CD4-positive, alpha-beta T cell (primary cell): ENCODE measurements at regions not wholly inside any gene's neighbourhood (a gene's known extent, or its start where the extent isn't known, plus 50 kb on each side); places are given as distances from the start of the nearest gene placed in this dataset.

Experiments
- ATAC-seq: fragments of 200-7000 bp; cut with Tn5 transposase; one replicate; pipeline ENCODE4 v1.10.0; 2022; ENCODE audit warnings: mild to moderate bottlenecking; ENCODE audit not compliant: poor library complexity
- CTCF ChIA-PET: fragments of 350-600 bp; sonication (Branson Sonifier 250); formaldehyde crosslinking; loops from one replicate; lab custom pipeline; 2021; ENCODE audit warnings: antibody characterized with exemption, inconsistent platforms; lab: Charles Lee
- POLR2A ChIA-PET: fragments of 350-600 bp; sonication (Branson Sonifier 250); formaldehyde crosslinking; loops from one replicate; lab custom pipeline; 2021; ENCODE audit warnings: antibody characterized with exemption, inconsistent platforms; lab: Charles Lee
- DNase-seq, 14 experiments: peaks; one replicate each; pipeline ENCODE4 v3.0.0-alpha.2; 2013 to 2020; ENCODE audit warnings: mixed read lengths in 2 of 14
- H3K27ac ChIP-seq, 2 donors: one replicate each; pipeline versions ENCODE4 v1.5.1 to v1.7.0; 2013; ENCODE audit warnings: low read length in 2 of 2, low read depth in 1 of 2, mild to moderate bottlenecking in 1 of 2
- H3K27me3 ChIP-seq, 2 experiments: 1 replicate in 1 of 2; 2 replicates in 1 of 2; pipeline versions ENCODE4 v1.6.1 to v1.7.0; 2013; ENCODE audit warnings: low read length in 2 of 2, control low read depth in 1 of 2, mild to moderate bottlenecking in 1 of 2, moderate library complexity in 1 of 2; ENCODE audit not compliant: insufficient read depth in 2 of 2, control insufficient read depth in 1 of 2
- H3K36me3 ChIP-seq: one replicate; pipeline ENCODE4 v1.6.1; 2013; ENCODE audit warnings: low read length, control low read depth; ENCODE audit not compliant: insufficient read depth
- H3K4me1 ChIP-seq: one replicate; pipeline ENCODE4 v1.6.1; 2013; ENCODE audit warnings: low read length, control low read depth; ENCODE audit not compliant: insufficient read depth
- H3K4me3 ChIP-seq: one replicate; pipeline ENCODE4 v1.5.1; 2013; ENCODE audit warnings: mild to moderate bottlenecking, low read length, moderate library complexity
- H3K9me3 ChIP-seq, 2 experiments: 1 replicate in 1 of 2; 2 replicates in 1 of 2; pipeline versions ENCODE4 v1.6.1 to v1.7.0; 2013; ENCODE audit warnings: low read length in 2 of 2, mild to moderate bottlenecking in 2 of 2, control low read depth in 1 of 2, moderate library complexity in 1 of 2; ENCODE audit not compliant: control insufficient read depth in 1 of 2, insufficient read depth in 1 of 2
- H3K27ac Mint-ChIP-seq: one replicate; pipeline ENCODE4 v1.8.0; 2020; ENCODE audit warnings: mixed read lengths
- H3K27me3 Mint-ChIP-seq: one replicate; pipeline ENCODE4 v1.8.0; 2021; ENCODE audit warnings: mixed read lengths
- H3K36me3 Mint-ChIP-seq: one replicate; pipeline ENCODE4 v1.8.0; 2021; ENCODE audit warnings: low read depth, mixed read lengths
- H3K4me1 Mint-ChIP-seq: one replicate; pipeline ENCODE4 v1.8.0; 2021; ENCODE audit warnings: low read depth, mixed read lengths
- H3K4me3 Mint-ChIP-seq: one replicate; pipeline ENCODE4 v1.8.0; 2020; ENCODE audit warnings: mild to moderate bottlenecking, mixed read lengths
- H3K9me3 Mint-ChIP-seq: one replicate; pipeline ENCODE4 v1.8.0; 2020; ENCODE audit warnings: mixed read lengths
- CTCF ChIP-seq: fragments of 200-600 bp; IDR thresholded peaks from one replicate; pipeline ENCODE4 v1.8.0; 2022; ENCODE audit warnings: antibody characterized with exemption, mild to moderate bottlenecking
- intact Hi-C, 2 experiments: fragments of 100-400 bp; cut with DNase I in 1 of 2; cut with micrococcal nuclease in 1 of 2; formaldehyde crosslinking; loops; one replicate each; pipeline versions ENCODE4 v1.15.1 to v1.9.0; 2023 to 2025; cut with DNase I, micrococcal nuclease

- Histone ChIP-seq H3K9me3 (no peaks in the 10 kb centered on the region), H3K36me3 (no peaks in the 10 kb centered on the region), H3K4me3 (no peak overlapping the region), H3K4me1 (no peaks in the 10 kb centered on the region), H3K27me3 (no peaks in the 10 kb centered on the region), H3K27ac (no peak overlapping the region)
- no peak for TF ChIP-seq CTCF
- Mint-ChIP-seq H3K27ac (no peak overlapping the region), H3K4me3 (no peak overlapping the region), H3K4me1 (no peaks in the 10 kb centered on the region), H3K27me3 (no peaks in the 10 kb centered on the region), H3K9me3 (no peaks in the 10 kb centered on the region), H3K36me3 (no peaks in the 10 kb centered on the region)
- ChIA-PET CTCF (no interaction called here), POLR2A (no interaction called here)
- ATAC-seq = no peak
- no peak for DNase-seq
- intact Hi-C loops = no loop called here
Observed at GRCh38 chr4:18529482-18529881, 507.9 kb upstream of the LCORL start.

- Mint-ChIP-seq H3K27ac (no peak overlapping the region), H3K27me3 (no peaks in the 10 kb centered on the region), H3K4me1 (no peaks in the 10 kb centered on the region), H3K36me3 (no peaks in the 10 kb centered on the region), H3K9me3 (no peaks in the 10 kb centered on the region), H3K4me3 (no peak overlapping the region)
- Histone ChIP-seq H3K9me3 (no peaks in the 10 kb centered on the region), H3K4me1 (no peaks in the 10 kb centered on the region), H3K27me3 (no peaks in the 10 kb centered on the region), H3K36me3 (no peaks in the 10 kb centered on the region), H3K27ac (no peak overlapping the region), H3K4me3 (no peak overlapping the region)
- POLR2A ChIA-PET = no interaction called here
- TF ChIP-seq CTCF = no peak
- no peak for ATAC-seq
- DNase-seq = no peak
- CTCF ChIA-PET = no interaction called here
- intact Hi-C loops = no loop called here
Observed at GRCh38 chr4:18524667-18525066, 503.1 kb upstream of the LCORL start.

GRCh38 chr4:18518098-18518497 lies 496.5 kb upstream of the LCORL start:
- DNase-seq (no peak), ATAC-seq (no peak)
- Mint-ChIP-seq H3K36me3 (no peaks in the 10 kb centered on the region), H3K27ac (no peak overlapping the region), H3K9me3 (peaks cover 2% of the 10 kb centered on the region), H3K4me3 (no peak overlapping the region), H3K27me3 (peaks cover 5% of the 10 kb centered on the region), H3K4me1 (no peaks in the 10 kb centered on the region)
- no peaks in the 10 kb centered on the region for H3K36me3 ChIP-seq
- intact Hi-C loops = no loop called here
- no peak overlapping the region for H3K27ac ChIP-seq
- H3K27me3 ChIP-seq = no peaks in the 10 kb centered on the region
- POLR2A ChIA-PET = no interaction called here
- TF ChIP-seq CTCF = no peak
- H3K4me3 ChIP-seq = no peak overlapping the region
- H3K4me1 ChIP-seq = no peaks in the 10 kb centered on the region
- no peaks in the 10 kb centered on the region for H3K9me3 ChIP-seq
- CTCF ChIA-PET = no interaction called here
